ENCODE measurements at regions not wholly inside any gene's neighbourhood (a gene's known extent, or its start where the extent isn't known, plus 50 kb on each side); places are given as distances from the start of the nearest gene placed in this dataset. TPM values are rescaled to one million over a fixed set of nuclear protein-coding genes. Genes with fewer than 3 reads are reported as not detected.

GRCh38 chr12:45166056-45166455 is 49.8 kb upstream of the ANO6 start:
- Histone ChIP-seq H2BK15ac (ENCODE audit: low read depth, low read length) (no peak overlapping the region), H3K9ac (ENCODE audit: low read depth, low read length) (no peak overlapping the region), H2BK20ac (ENCODE audit: low read depth, low read length) (no peak overlapping the region), H2AFZ (replicated peaks; ENCODE audit: low read length, poor library complexity) (no peak overlapping the region), H3K79me1 (ENCODE audit: low read depth in 1 of 2, low read length in 2 of 2) (no peaks in the 10 kb centered on the region), H3K14ac (replicated peaks; ENCODE audit: low read depth, low read length) (no peak overlapping the region), H2AK5ac (ENCODE audit: low read depth, low read length) (no peak overlapping the region), H2BK120ac (ENCODE audit: low read depth, low read length) (no peak overlapping the region), H3K4me1 (ENCODE audit: control insufficient read depth, insufficient read depth, low read length) (no peaks in the 10 kb centered on the region), H3K36me3 (ENCODE audit: control insufficient read depth, insufficient read depth, low read length) (no peaks in the 10 kb centered on the region), H3K9me3 (ENCODE audit: control insufficient read depth, insufficient read depth, low read length) (no peaks in the 10 kb centered on the region; the same call in 1 of the 2 replicates), H4K5ac (ENCODE audit: low read depth, low read length) (no peak overlapping the region), H3K23ac (ENCODE audit: low read depth, low read length) (no peak overlapping the region), H3K4me2 (ENCODE audit: low read depth, low read length) (no peak overlapping the region), H4K91ac (ENCODE audit: insufficient read depth, low read depth, low read length) (no peak overlapping the region), H3K27me3 (ENCODE audit: control insufficient read depth, insufficient read depth, low read length) (peaks cover 3% of the 10 kb centered on the region; the same call in 1 of the 2 replicates), H3K27ac (ENCODE audit: insufficient read depth, low read length) (no peak overlapping the region), H3K56ac (ENCODE audit: extremely low read depth, insufficient read depth, low read length) (no peak overlapping the region), H2AK9ac (replicated peaks; ENCODE audit: low read depth, low read length, poor library complexity) (no peak overlapping the region), H3K9me1 (ENCODE audit: insufficient read depth, low read length) (no peaks in the 10 kb centered on the region), H4K8ac (ENCODE audit: low read depth in 2 of 2, low read length in 2 of 2) (no peak overlapping the region), H3K4ac (ENCODE audit: low read depth, low read length) (no peak overlapping the region), H3K18ac (ENCODE audit: low read depth, low read length) (no peak overlapping the region), H4K20me1 (ENCODE audit: insufficient read depth, low read length) (no peaks in the 10 kb centered on the region), H2BK5ac (ENCODE audit: low read depth, low read length, poor library complexity, severe bottlenecking) (no peak overlapping the region), H3K4me3 (ENCODE audit: insufficient read depth, low read depth, low read length) (no peak overlapping the region)
- DNase-seq = peak; percentile 3
- dilution Hi-C loops (cut with HindIII; ENCODE audit: low sequenced_read_pairs, unreplicated experiment) = no loop called here
- ATAC-seq (ENCODE audit: low read depth) = peak; percentile 24; the same call in 1 of the 2 replicates
- CTCF ChIA-PET = no interaction called here
- in situ Hi-C loops (cut with MboI; ENCODE audit: low sequenced_read_pairs) = loop anchor here (10.0 kb wide), 1 partner anchor 579 kb away; no protein-coding TSS in a partner anchor
- intact Hi-C loops (cut with micrococcal nuclease) = no loop called here
- TF ChIP-seq FOS (IDR thresholded peaks at IDR 0.05; ENCODE audit: low read depth, low read length) (no peak), MXI1 (IDR thresholded peaks at IDR 0.05; ENCODE audit: borderline replicate concordance, low read depth, low read length) (no peak), CEBPB (IDR thresholded peaks at IDR 0.05; ENCODE audit: low read depth, low read length) (no peak), RCOR1 (IDR thresholded peaks at IDR 0.05; ENCODE audit: insufficient replicate concordance, low read length) (no peak), RAD21 (IDR thresholded peaks at IDR 0.05; ENCODE audit: low read length) (no peak), CTCF (conservative IDR thresholded peaks at IDR 0.05; ENCODE audit: low read depth, low read length) (no peak)
- POLR2A ChIA-PET (ENCODE audit: unreplicated experiment) = no interaction called here
- BruUV-seq (replicated peaks) = no TSS peak

Small RNAs in the stretch of these regions (microRNA-seq; reads per million reads assigned to microRNA genes)
- not detected for gene RNA5SP361 (ENCODE audit: insufficient read depth, insufficient read length)

Small RNAs in the stretch of these regions (small RNA-seq; reads per million reads assigned to genes)
- gene RNA5SP361 = 0 reads per million in 5 experiments
